Suprapubic skin (tissue), 4 donors: ENCODE measurements at regions not wholly inside any gene's neighbourhood (a gene's known extent, or its start where the extent isn't known, plus 50 kb on each side); places are given as distances from the start of the nearest gene placed in this dataset.

Experiments
- EP300 ChIP-seq: sonication (generic); formaldehyde crosslinking; IDR thresholded peaks from one replicate; pipeline ENCODE4 v1.6.1; 2017; ENCODE audit warnings: antibody characterized with exemption
- POLR2A ChIP-seq, 2 donors: fragments of 450-650 bp; IDR thresholded peaks; one replicate each; pipeline ENCODE4 v1.6.1; 2017; ENCODE audit warnings: antibody characterized with exemption in 2 of 2, mild to moderate bottlenecking in 2 of 2, moderate library complexity in 2 of 2
- POLR2AphosphoS5 ChIP-seq, 3 donors: sonication (generic); formaldehyde crosslinking; IDR thresholded peaks; one replicate each; pipeline ENCODE4 v1.6.1; 2017; ENCODE audit warnings: antibody characterized with exemption in 3 of 3
- TF ChIP-seq, protein P1 (sequence below), 2 donors: fragments of 200-600 bp in 1 of 2; fragments of 450-650 bp in 1 of 2; sonication (generic) in 1 of 2; IDR thresholded peaks; one replicate each; pipeline ENCODE4 v1.5.1; 2016 to 2019; ENCODE audit warnings: antibody characterized with exemption in 2 of 2, mild to moderate bottlenecking in 1 of 2, moderate library complexity in 1 of 2

DNA sequence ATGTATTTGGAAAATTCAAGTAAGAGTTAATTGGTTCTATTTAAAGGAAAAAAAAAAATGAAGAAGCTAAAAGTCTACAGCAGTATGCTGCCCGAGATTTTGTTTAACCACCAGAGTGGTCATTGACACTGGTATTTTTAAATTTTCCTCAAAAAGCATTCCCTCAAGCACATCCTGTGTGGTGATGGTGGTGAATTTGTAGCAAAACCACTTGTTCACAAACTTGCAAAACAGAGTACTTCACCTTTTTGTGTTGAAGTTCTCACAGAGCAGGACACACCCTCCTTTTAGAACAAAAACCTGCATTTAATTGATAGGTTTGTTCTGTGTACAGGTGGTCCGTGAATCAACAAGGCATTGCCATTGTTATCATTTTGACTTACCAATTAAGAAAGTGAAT is 374.2 kb downstream of the EFNA5 start:
- TF ChIP-seq, protein P1, sequence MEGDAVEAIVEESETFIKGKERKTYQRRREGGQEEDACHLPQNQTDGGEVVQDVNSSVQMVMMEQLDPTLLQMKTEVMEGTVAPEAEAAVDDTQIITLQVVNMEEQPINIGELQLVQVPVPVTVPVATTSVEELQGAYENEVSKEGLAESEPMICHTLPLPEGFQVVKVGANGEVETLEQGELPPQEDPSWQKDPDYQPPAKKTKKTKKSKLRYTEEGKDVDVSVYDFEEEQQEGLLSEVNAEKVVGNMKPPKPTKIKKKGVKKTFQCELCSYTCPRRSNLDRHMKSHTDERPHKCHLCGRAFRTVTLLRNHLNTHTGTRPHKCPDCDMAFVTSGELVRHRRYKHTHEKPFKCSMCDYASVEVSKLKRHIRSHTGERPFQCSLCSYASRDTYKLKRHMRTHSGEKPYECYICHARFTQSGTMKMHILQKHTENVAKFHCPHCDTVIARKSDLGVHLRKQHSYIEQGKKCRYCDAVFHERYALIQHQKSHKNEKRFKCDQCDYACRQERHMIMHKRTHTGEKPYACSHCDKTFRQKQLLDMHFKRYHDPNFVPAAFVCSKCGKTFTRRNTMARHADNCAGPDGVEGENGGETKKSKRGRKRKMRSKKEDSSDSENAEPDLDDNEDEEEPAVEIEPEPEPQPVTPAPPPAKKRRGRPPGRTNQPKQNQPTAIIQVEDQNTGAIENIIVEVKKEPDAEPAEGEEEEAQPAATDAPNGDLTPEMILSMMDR (IDR thresholded peaks at IDR 0.05), result no peak
- TF ChIP-seq EP300 (no peak), POLR2A (IDR thresholded peaks at IDR 0.05) (no peak), POLR2AphosphoS5 (IDR thresholded peaks at IDR 0.05) (no peak)
